ACC112 (cell line): ENCODE measurements at regions not wholly inside any gene's neighbourhood (a gene's known extent, or its start where the extent isn't known, plus 50 kb on each side); places are given as distances from the start of the nearest gene placed in this dataset.

Experiments
- H2AFZ ChIP-seq: fragments of 200-600 bp; sonication (generic); one replicate; pipeline ENCODE4 v1.6.0; 2017; ENCODE audit warnings: antibody characterized with exemption, low read length; ENCODE audit not compliant: unreplicated experiment
- H3K27ac ChIP-seq: fragments of 200-600 bp; sonication (generic); 2 replicates; pipeline ENCODE4 v1.5.1; 2014; ENCODE audit warnings: low read depth, mild to moderate bottlenecking, antibody characterized with exemption, low read length, moderate library complexity
- H3K27me3 ChIP-seq: fragments of 200-600 bp; sonication (generic); 2 replicates; pipeline ENCODE4 v1.6.1; 2014; ENCODE audit warnings: mild to moderate bottlenecking, antibody characterized with exemption, low read length, moderate library complexity, mixed read lengths; ENCODE audit not compliant: insufficient read depth
- H3K36me3 ChIP-seq: fragments of 200-600 bp; sonication (generic); 2 replicates; pipeline ENCODE4 v1.6.1; 2016; ENCODE audit warnings: mild to moderate bottlenecking, antibody characterized with exemption, low read length, moderate library complexity, mixed read lengths; ENCODE audit not compliant: insufficient read depth
- H3K4me1 ChIP-seq: fragments of 200-600 bp; sonication (generic); one replicate; pipeline ENCODE4 v1.6.1; 2016; ENCODE audit warnings: low read length, mixed read lengths; ENCODE audit not compliant: insufficient read depth, unreplicated experiment, control insufficient read depth
- H3K4me3 ChIP-seq: fragments of 200-600 bp; sonication (generic); 2 replicates; pipeline ENCODE4 v1.5.1; 2014; ENCODE audit warnings: mild to moderate bottlenecking, low read depth, low read length
- H3K79me2 ChIP-seq: fragments of 200-600 bp; sonication (generic); one replicate; pipeline ENCODE4 v1.6.0; 2016; ENCODE audit warnings: low read length; ENCODE audit not compliant: control insufficient read depth, unreplicated experiment, insufficient read depth

DNA sequence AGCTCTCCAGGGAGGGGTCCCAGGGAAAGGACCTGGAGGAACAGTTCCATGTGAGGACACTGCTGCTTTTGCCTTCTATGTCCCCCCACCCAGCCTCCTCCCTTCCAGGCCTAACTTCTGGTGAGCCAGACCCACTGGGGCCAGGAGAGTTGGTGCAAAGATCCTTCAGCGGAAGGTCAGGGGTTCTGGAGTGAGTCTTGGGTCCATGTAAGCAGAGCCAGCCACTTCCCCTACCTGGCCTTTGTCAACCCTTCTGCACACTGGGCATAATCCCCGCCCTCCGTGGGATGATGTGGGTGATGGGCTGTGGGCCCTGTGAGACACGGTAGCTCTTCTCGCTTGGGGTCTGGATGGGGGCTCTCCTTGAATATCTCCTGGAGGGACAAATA lies 76.9 kb downstream of the RHOB start:
- Histone ChIP-seq H3K27ac (no peak overlapping the region), H2AFZ (no peak overlapping the region), H3K4me1 (peaks cover 31% of the 10 kb centered on the region), H3K27me3 (no peaks in the 10 kb centered on the region), H3K36me3 (no peaks in the 10 kb centered on the region), H3K4me3 (no peak overlapping the region), H3K79me2 (no peaks in the 10 kb centered on the region)

DNA sequence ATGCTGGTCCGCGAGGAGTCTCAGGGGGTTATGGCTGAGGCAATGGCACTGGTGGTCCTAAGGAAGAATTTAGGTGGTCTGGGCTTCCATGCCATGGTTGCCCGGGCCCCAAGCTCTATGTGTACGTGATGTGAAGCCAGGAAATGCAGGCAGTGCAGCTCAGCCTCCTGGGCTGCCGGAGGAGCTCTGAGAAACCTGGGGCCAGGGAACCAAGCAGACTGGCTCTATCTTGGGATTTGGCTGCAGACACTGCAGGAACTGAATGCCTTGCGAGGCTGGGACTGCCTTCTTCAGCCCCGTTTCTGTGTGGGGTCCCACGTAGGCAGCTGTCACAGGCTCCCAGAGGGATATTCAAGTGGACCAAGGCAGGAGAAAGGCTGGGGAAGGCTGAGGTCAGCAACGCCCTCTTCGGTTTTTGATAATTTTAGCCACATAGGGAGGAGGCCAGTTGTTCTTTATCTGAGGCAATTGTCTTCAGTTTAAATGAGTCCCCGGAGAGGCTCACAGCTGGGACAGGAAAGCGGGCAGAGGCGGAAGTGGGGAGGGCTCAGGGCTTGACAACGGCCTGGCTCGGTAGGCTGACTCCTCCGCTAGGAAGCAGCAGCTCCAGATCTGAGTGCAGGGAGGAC lies 77.7 kb downstream of the RHOB start:
- Histone ChIP-seq H2AFZ (peak overlapping the region; percentile 1), H3K4me3 (no peak overlapping the region), H3K4me1 (peaks cover 31% of the 10 kb centered on the region), H3K27me3 (no peaks in the 10 kb centered on the region), H3K27ac (peak overlapping the region; percentile 16; the same call in 1 of the 2 replicates), H3K79me2 (no peaks in the 10 kb centered on the region), H3K36me3 (no peaks in the 10 kb centered on the region)

DNA sequence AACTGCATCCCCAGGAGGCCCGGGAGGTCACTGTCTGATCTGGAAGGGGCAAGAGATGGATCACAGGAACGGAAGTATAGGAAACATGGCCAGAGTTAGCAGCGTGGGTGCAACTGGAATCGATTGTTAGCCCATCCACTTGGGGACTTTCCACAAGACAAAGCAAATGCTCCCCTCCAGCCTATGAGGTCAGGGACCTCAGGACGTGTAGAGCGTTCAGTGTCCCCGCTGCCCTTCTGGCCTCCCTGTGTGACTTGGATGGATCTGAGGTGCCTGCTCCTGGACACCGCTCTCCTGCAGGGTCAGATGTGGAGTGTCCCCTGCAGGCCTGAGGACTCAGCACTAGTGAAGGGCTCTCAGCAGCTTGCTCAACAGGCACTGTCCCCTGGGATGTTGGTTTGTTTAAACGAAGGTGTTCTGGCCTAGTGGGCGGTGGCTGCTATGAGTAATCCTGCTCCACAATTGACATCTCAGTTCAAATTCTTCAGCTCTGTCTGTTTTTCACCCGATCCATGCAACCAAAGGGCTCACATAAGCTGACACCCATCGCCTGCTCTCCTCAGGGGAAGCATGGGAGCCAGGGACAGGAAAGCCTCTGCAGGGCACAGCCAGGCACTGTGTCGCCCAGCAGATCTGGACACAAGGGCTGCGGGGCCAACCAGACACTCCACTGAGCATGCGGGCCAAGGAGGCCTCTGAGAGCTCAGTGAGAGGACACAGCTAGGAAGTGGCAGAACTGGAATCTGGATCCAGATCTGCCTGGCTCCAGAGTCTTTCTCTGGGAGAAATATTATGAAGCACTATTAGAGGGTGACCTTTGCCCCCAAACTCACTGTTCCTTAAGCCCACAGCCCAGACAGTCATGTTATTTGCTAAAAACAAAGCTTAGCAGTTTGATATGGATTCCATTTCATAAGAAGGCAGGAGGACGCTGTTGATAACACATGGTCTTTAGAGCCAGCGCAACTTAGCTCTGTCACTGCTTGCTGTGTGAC lies 78.5 kb downstream of the RHOB start:
- peak overlapping the region; percentile 16 for H2AFZ ChIP-seq
- H3K79me2 ChIP-seq: no peaks in the 10 kb centered on the region
- peak overlapping the region; percentile 53 for H3K27ac ChIP-seq
- H3K27me3 ChIP-seq: no peaks in the 10 kb centered on the region
- H3K36me3 ChIP-seq: no peaks in the 10 kb centered on the region
- H3K4me1 ChIP-seq: peaks cover 31% of the 10 kb centered on the region
- H3K4me3 ChIP-seq: no peak overlapping the region

DNA sequence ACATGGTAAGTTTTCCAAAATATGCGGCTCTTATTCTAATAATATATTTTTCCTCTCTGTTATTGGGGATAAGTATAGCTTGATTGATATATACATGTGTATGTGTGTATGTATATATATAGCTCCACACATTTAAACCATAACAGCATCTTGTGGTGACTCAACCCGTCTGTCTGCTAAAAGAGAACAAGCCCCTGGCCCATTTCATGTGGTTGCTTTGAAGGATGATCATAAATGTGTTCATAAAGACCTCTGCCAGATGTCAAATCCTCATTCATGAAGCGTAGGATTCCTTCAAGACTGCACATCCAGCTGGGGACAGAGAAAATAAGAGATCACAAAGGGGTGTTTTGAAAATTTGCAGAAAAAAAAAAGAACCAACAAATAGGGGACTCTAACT lies 79.3 kb downstream of the RHOB start:
- Histone ChIP-seq H3K36me3 (no peaks in the 10 kb centered on the region), H3K27ac (peak overlapping the region; percentile 53), H3K27me3 (no peaks in the 10 kb centered on the region), H3K79me2 (no peaks in the 10 kb centered on the region), H3K4me1 (peaks cover 31% of the 10 kb centered on the region), H2AFZ (no peak overlapping the region), H3K4me3 (no peak overlapping the region)

DNA sequence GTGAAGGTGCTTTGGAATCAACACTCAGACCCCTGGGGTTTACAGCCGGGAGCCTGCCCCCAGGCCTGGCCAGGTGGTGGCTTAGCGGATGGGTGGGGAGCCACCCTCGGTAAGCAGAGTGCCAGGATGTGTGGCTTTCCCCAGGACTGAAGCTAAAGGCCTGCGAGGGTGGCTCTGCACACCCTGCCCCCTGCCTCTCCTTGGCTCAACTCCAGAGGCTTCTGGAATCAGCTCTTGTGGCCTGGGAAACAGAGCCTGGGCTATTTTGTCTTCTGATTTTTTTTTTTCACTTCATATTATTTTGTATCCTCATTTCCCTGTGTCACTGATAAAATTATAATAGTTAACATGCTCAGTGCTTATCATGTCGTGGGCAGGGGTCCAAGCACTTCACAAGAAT lies 79.8 kb downstream of the RHOB start:
- Histone ChIP-seq H3K4me3 (no peak overlapping the region), H3K36me3 (no peaks in the 10 kb centered on the region), H2AFZ (no peak overlapping the region), H3K27ac (peak overlapping the region; percentile 53; the same call in 1 of the 2 replicates), H3K79me2 (no peaks in the 10 kb centered on the region), H3K4me1 (peaks cover 31% of the 10 kb centered on the region), H3K27me3 (no peaks in the 10 kb centered on the region)

DNA sequence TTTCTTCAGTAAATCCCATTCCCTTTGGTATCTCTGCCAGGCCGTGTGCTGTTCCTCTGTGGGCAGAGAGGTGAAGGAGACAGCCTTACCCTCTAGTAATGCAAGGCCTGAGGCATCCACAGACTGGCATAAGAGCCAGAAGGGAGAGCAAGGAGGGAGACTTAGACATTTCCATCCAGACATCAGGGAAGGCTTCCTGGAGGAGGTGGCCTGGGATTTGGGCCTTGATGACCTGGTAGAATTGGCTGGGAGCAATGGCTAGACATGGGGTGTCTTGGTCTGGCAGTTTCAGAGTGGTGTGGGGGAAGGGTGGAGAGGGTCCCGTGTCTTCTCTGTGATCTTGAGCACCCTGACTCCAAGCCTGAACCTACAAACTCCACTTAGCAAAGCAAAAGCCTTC lies 81.8 kb downstream of the RHOB start:
- no peak overlapping the region for H2AFZ ChIP-seq
- H3K27me3 ChIP-seq: no peaks in the 10 kb centered on the region
- peaks cover 31% of the 10 kb centered on the region for H3K4me1 ChIP-seq
- H3K79me2 ChIP-seq: no peaks in the 10 kb centered on the region
- no peaks in the 10 kb centered on the region for H3K36me3 ChIP-seq
- no peak overlapping the region for H3K4me3 ChIP-seq
- no peak overlapping the region for H3K27ac ChIP-seq

DNA sequence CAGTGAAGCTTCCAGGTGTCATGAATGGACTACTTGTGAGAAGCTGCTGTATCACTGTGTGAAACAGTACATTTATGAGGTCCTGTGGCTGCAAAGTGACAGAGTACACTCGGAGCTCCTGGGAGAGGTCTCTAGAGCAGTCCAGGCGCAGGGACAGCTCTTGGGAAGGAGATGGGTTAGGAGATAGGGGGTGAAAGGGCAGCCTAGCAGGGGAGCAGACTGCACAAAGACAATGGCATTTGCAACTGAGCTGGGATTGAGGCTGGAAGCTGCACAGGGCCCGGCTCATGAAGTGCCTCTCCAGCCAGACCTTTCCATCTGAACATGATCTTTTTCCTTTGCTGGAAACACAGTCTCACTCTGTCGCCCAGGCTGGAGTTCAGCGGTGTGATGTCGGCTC lies 83.6 kb downstream of the RHOB start:
- Histone ChIP-seq H3K4me3 (no peak overlapping the region), H3K27ac (no peak overlapping the region), H3K79me2 (no peaks in the 10 kb centered on the region), H2AFZ (no peak overlapping the region), H3K36me3 (no peaks in the 10 kb centered on the region), H3K4me1 (peaks cover 18% of the 10 kb centered on the region), H3K27me3 (no peaks in the 10 kb centered on the region)

DNA sequence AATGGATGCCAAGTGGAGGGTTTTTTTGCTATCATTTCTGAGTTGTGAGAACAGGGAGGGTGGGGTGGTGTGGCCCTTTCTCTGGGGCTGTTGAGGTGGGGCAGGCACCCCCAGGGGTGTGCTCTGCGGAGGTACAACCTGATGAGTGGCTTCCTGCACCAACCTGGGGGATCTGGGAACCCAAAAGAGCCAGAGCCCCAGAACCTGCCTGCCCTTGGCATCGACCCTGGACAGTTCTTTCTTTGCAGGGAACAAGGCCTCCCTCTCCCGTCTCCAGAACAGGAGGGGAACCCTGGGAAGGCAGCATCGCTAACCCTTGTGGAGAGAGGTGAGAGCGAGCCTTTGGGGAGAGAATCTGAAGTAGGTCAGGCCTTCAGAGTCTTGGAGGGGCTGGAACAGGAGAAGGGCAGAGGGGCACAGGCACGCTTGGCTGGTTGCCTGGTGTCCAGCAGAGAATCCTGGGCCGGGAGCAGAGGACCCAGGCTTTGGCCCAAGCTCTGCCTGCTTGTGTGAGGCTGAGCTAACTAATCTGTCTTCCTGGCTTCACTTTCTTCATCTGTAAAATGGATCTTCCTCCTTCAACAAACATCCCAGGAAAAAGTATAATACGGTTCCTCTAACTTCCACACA lies 84.9 kb downstream of the RHOB start:
- no peak overlapping the region for H3K27ac ChIP-seq
- peaks cover 6% of the 10 kb centered on the region for H3K4me1 ChIP-seq
- H3K27me3 ChIP-seq: no peaks in the 10 kb centered on the region
- no peak overlapping the region for H3K4me3 ChIP-seq
- no peaks in the 10 kb centered on the region for H3K79me2 ChIP-seq
- H3K36me3 ChIP-seq: no peaks in the 10 kb centered on the region
- no peak overlapping the region for H2AFZ ChIP-seq

DNA sequence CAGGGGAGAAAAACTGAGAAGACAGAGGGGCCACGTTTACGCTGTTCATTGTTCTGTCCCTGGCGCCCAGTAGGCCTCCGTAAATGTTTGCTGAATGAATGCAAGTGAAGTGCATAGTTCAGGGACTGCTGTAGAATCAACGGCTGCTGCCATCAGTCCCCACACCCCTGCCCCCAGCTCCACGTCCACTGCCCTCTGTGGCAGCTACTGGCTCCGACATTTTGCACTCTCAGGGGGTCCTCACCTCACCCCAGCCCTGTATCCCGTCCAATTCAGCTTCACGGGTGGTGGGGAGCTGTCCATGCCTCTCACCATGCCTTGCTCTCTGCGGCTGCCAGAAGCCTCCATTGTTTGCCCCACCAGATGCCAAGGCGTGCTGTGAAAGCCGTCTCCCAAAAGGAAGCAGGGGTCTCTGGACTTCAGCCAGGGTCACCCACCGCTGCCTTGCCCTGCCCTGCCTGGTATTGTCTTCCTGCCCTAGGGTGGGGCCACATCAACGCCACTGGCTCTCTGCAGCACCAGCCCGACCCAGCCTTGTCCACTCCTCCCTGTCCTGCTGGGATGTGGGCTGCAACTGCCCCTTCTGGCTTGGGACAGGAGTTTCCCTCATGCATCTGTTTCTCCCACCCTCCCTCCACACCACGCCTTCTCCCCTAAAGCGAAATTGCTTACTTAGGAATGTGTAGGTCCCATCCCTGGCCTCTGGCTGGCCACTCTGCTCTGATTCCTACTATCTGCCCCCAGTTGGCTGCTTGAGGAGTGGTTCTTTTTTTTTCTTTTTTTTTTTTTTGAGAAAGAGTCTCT lies 86.0 kb downstream of the RHOB start:
- Histone ChIP-seq H2AFZ (no peak overlapping the region), H3K79me2 (no peaks in the 10 kb centered on the region), H3K27ac (no peak overlapping the region), H3K4me1 (no peaks in the 10 kb centered on the region), H3K27me3 (no peaks in the 10 kb centered on the region), H3K36me3 (no peaks in the 10 kb centered on the region), H3K4me3 (no peak overlapping the region)

DNA sequence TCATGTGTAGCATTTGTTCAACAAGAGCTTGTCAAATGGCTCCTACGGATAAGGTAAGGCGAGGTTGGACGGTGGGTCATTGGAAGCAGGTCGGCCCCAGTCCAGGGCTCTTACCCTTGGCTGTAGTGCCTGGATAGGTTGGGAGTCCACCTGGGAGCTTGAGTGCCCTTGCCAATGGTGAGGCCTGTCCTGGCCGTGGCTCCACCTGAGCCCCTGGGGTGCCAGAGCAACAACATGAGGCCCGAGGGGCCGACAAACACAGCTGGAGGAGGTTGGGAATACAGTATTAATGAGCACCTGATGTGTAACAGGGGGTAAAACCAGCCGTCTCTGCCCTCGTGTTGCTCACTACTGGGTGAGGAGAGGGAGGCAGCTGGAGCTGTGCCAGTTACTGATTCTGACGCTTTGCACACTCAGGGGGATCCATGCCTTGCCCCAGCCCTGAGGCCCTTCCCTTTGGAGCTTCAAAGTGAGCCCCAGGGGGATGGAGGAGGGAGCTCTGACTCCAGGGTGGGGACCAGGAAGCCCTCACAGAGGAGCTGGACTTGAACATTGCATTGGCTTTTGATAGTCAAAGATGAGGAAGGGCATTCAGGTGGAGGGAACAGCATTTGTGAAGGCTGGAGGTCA lies 87.2 kb downstream of the RHOB start:
- Histone ChIP-seq H2AFZ (no peak overlapping the region), H3K36me3 (no peaks in the 10 kb centered on the region), H3K4me1 (peaks cover under 1% of the 10 kb centered on the region), H3K4me3 (no peak overlapping the region), H3K79me2 (no peaks in the 10 kb centered on the region), H3K27ac (no peak overlapping the region), H3K27me3 (no peaks in the 10 kb centered on the region)
